ENCODE measurements at regions not wholly inside any gene's neighbourhood (a gene's known extent, or its start where the extent isn't known, plus 50 kb on each side); places are given as distances from the start of the nearest gene placed in this dataset.

GRCh38 chr14:34099635-34100034, 148.8 kb upstream of the EGLN3 start:
- Histone ChIP-seq H3K4me3 (ENCODE audit: low read length) (no peak overlapping the region), H3K4me1 (ENCODE audit: low read length) (no peaks in the 10 kb centered on the region), H4K20me1 (ENCODE audit: insufficient read depth, low read length) (no peaks in the 10 kb centered on the region), H3K9me3 (ENCODE audit: insufficient read depth, low read length) (no peaks in the 10 kb centered on the region), H2AFZ (ENCODE audit: low read depth, low read length) (no peak overlapping the region), H3K36me3 (replicated peaks; ENCODE audit: low read depth, low read length) (no peaks in the 10 kb centered on the region), H3K27me3 (ENCODE audit: low read depth, low read length) (no peaks in the 10 kb centered on the region), H3K9ac (ENCODE audit: low read length) (no peak overlapping the region), H3K79me2 (ENCODE audit: low read length) (no peaks in the 10 kb centered on the region), H3K4me2 (ENCODE audit: low read length) (no peak overlapping the region), H3K27ac (ENCODE audit: low read length) (no peak overlapping the region)
- TF ChIP-seq CTCF (IDR thresholded peaks at IDR 0.05; ENCODE audit: low read depth, low read length): no peak
- TF ChIP-seq EZH2phosphoT487 (IDR thresholded peaks at IDR 0.05; ENCODE audit: low read depth): no peak

GRCh38 chr14:34098985-34099349, 148.1 kb upstream of the EGLN3 start:
- Histone ChIP-seq H4K20me1 (ENCODE audit: insufficient read depth, low read length) (no peaks in the 10 kb centered on the region), H2AFZ (ENCODE audit: low read depth, low read length) (no peak overlapping the region), H3K4me2 (ENCODE audit: low read length) (no peak overlapping the region), H3K27ac (ENCODE audit: low read length) (no peak overlapping the region), H3K36me3 (replicated peaks; ENCODE audit: low read depth, low read length) (no peaks in the 10 kb centered on the region), H3K9me3 (ENCODE audit: insufficient read depth, low read length) (no peaks in the 10 kb centered on the region), H3K9ac (ENCODE audit: low read length) (no peak overlapping the region), H3K79me2 (ENCODE audit: low read length) (no peaks in the 10 kb centered on the region), H3K4me1 (ENCODE audit: low read length) (no peaks in the 10 kb centered on the region), H3K4me3 (ENCODE audit: low read length) (no peak overlapping the region), H3K27me3 (ENCODE audit: low read depth, low read length) (no peaks in the 10 kb centered on the region)
- TF ChIP-seq EZH2phosphoT487 (IDR thresholded peaks at IDR 0.05; ENCODE audit: low read depth): no peak
- TF ChIP-seq CTCF (IDR thresholded peaks at IDR 0.05; ENCODE audit: low read depth, low read length): no peak

DNA sequence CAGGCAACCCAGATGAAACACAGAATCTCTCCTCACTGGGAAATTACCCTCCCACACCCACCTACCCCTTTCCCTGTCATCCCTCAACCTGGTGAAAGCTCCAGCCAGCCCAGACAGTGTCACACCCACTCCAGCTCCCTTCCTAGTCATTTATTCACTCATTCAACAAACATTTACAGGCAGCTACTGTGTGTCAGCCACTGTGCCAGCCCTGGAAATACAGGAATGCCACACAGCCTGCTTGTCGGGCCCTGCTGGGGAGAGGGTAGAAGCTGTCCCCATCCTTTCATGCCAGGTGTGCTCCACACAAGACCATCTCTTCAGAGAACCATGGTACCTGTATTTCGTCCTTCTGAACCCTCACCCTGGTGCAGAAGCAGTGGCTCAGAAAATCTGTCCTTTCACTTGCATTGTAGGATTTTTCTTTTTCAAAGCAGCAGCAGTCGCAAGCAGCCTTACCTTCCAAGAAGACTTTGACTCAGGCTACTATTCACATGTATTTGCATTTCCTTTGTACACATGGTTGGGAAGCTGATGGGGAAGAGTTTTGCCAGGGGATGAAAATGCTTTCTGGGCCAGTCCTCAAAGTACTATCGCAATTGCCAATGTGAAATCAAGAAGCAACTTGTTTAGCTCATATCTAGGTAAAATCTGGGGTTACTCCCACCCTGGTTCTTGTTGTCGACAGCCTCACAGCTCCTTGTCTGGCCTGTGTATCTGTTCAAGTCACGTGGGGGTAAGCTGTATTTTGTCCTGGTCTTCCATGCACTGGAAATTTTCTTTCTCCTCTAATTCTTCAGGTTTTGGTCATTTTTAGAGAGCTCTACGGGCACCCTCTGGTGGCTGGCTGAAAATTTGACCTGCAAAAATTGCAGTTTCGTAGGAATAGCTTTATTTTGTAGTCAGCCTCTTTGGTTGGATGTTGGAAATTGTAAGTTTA, 147.4 kb upstream of the EGLN3 start:
- TF ChIP-seq EZH2phosphoT487 (IDR thresholded peaks at IDR 0.05; ENCODE audit: low read depth) (no peak), CTCF (IDR thresholded peaks at IDR 0.05; ENCODE audit: low read depth, low read length) (peak; percentile 77)
- no peaks in the 10 kb centered on the region for H3K79me2 ChIP-seq (ENCODE audit: low read length)
- H4K20me1 ChIP-seq (ENCODE audit: insufficient read depth, low read length): no peaks in the 10 kb centered on the region
- H3K4me3 ChIP-seq (ENCODE audit: low read length): no peak overlapping the region
- no peak overlapping the region for H3K9ac ChIP-seq (ENCODE audit: low read length)
- H3K27me3 ChIP-seq (ENCODE audit: low read depth, low read length): no peaks in the 10 kb centered on the region
- no peak overlapping the region for H3K27ac ChIP-seq (ENCODE audit: low read length)
- H3K9me3 ChIP-seq (ENCODE audit: insufficient read depth, low read length): no peaks in the 10 kb centered on the region
- H3K4me2 ChIP-seq (ENCODE audit: low read length): no peak overlapping the region
- no peak overlapping the region for H2AFZ ChIP-seq (ENCODE audit: low read depth, low read length)
- no peaks in the 10 kb centered on the region for H3K36me3 ChIP-seq (replicated peaks; ENCODE audit: low read depth, low read length)
- H3K4me1 ChIP-seq (ENCODE audit: low read length): no peaks in the 10 kb centered on the region

- H3K36me3 ChIP-seq (replicated peaks; ENCODE audit: low read depth, low read length): no peaks in the 10 kb centered on the region
- H3K27ac ChIP-seq (ENCODE audit: low read length): no peak overlapping the region
- no peaks in the 10 kb centered on the region for H3K79me2 ChIP-seq (ENCODE audit: low read length)
- H2AFZ ChIP-seq (ENCODE audit: low read depth, low read length): no peak overlapping the region
- no peaks in the 10 kb centered on the region for H4K20me1 ChIP-seq (ENCODE audit: insufficient read depth, low read length)
- H3K4me2 ChIP-seq (ENCODE audit: low read length): no peak overlapping the region
- no peaks in the 10 kb centered on the region for H3K27me3 ChIP-seq (ENCODE audit: low read depth, low read length)
- no peak for TF ChIP-seq CTCF (IDR thresholded peaks at IDR 0.05; ENCODE audit: low read depth, low read length)
- no peak for TF ChIP-seq EZH2phosphoT487 (IDR thresholded peaks at IDR 0.05; ENCODE audit: low read depth)
- no peaks in the 10 kb centered on the region for H3K4me1 ChIP-seq (ENCODE audit: low read length)
- no peaks in the 10 kb centered on the region for H3K9me3 ChIP-seq (ENCODE audit: insufficient read depth, low read length)
- H3K4me3 ChIP-seq (ENCODE audit: low read length): no peak overlapping the region
- H3K9ac ChIP-seq (ENCODE audit: low read length): no peak overlapping the region
These were observed 146.8 kb upstream of the EGLN3 start for GRCh38 chr14:34097644-34098043.

All from OCI-LY3 (cell line).